OCI-LY1 (cell line): ENCODE measurements at regions not wholly inside any gene's neighbourhood (a gene's known extent, or its start where the extent isn't known, plus 50 kb on each side); places are given as distances from the start of the nearest gene placed in this dataset.

Experiments
- H2AFZ ChIP-seq: fragments of 200-600 bp; sonication (generic), shearing (Covaris generic); 2 replicates; pipeline ENCODE4 v1.6.0; 2014; ENCODE audit warnings: antibody characterized with exemption, mild to moderate bottlenecking, low read length
- H3F3A ChIP-seq: fragments of 200-600 bp; sonication (generic), shearing (Covaris generic); 2 replicates; pipeline ENCODE4 v1.6.0; 2014; ENCODE audit warnings: mild to moderate bottlenecking, antibody characterized with exemption, low read length, moderate library complexity; ENCODE audit not compliant: insufficient read depth
- H3K27ac ChIP-seq: fragments of 200-600 bp; sonication (generic); 2 replicates; pipeline ENCODE4 v1.5.1; 2014; ENCODE audit warnings: low read length, mixed run types, mild to moderate bottlenecking, low read depth; ENCODE audit not compliant: poor library complexity, severe bottlenecking
- H3K27me3 ChIP-seq: fragments of 200-600 bp; sonication (generic); 2 replicates; pipeline ENCODE4 v1.6.0; 2014; ENCODE audit warnings: antibody characterized with exemption, mild to moderate bottlenecking, low read length, moderate library complexity; ENCODE audit not compliant: insufficient read depth
- H3K36me3 ChIP-seq: fragments of 200-600 bp; sonication (generic); 2 replicates; pipeline ENCODE4 v1.6.1; 2014; ENCODE audit warnings: mild to moderate bottlenecking, antibody characterized with exemption, low read length, moderate library complexity, mixed read lengths; ENCODE audit not compliant: insufficient read depth
- H3K4me1 ChIP-seq: fragments of 200-600 bp; sonication (generic); 2 replicates; pipeline ENCODE4 v1.5.1; 2014; ENCODE audit warnings: mild to moderate bottlenecking, low read length, moderate library complexity; ENCODE audit not compliant: insufficient read depth, severe bottlenecking
- H3K4me2 ChIP-seq: fragments of 200-600 bp; sonication (generic), shearing (Covaris generic); 2 replicates; pipeline ENCODE4 v1.6.1; 2014; ENCODE audit warnings: low read length
- H3K4me3 ChIP-seq: fragments of 200-600 bp; sonication (generic); 2 replicates; pipeline ENCODE4 v1.5.1; 2014; ENCODE audit warnings: low read length, low read depth, mild to moderate bottlenecking, mixed read lengths; ENCODE audit not compliant: poor library complexity, severe bottlenecking
- H3K79me2 ChIP-seq: fragments of 200-600 bp; shearing (Covaris generic); 2 replicates; pipeline ENCODE4 v1.6.1; 2016; ENCODE audit warnings: mixed run types, low read length, mixed read lengths; ENCODE audit not compliant: insufficient read depth
- H3K9ac ChIP-seq: fragments of 200-600 bp; sonication (generic), shearing (Covaris generic); 2 replicates; pipeline ENCODE4 v1.6.1; 2014; ENCODE audit warnings: mild to moderate bottlenecking, low read length, mixed read lengths
- H3K9me2 ChIP-seq: fragments of 200-600 bp; sonication (generic), shearing (Covaris generic); 2 replicates; pipeline ENCODE4 v1.6.1; 2014; ENCODE audit warnings: low read depth, mild to moderate bottlenecking, low read length, mixed read lengths
- H3K9me3 ChIP-seq: fragments of 200-600 bp; shearing (Covaris generic); 2 replicates; pipeline ENCODE4 v1.6.1; 2014; ENCODE audit warnings: low read length, mixed read lengths
- H4K20me1 ChIP-seq: fragments of 200-600 bp; sonication (generic), shearing (Covaris generic); 2 replicates; pipeline ENCODE4 v1.6.0; 2016; ENCODE audit warnings: mild to moderate bottlenecking, low read length; ENCODE audit not compliant: insufficient read depth
- EZH2 ChIP-seq: fragments of 200-600 bp; sonication (generic), shearing (Covaris generic); IDR thresholded peaks from 2 replicates; pipeline ENCODE4 v1.8.0; 2017; ENCODE audit warnings: borderline replicate concordance, mixed run types, mild to moderate bottlenecking, antibody characterized with exemption, low read length, moderate library complexity, mixed read lengths
- TF ChIP-seq, protein P1 (sequence below): fragments of 200-600 bp; sonication (generic), shearing (Covaris generic); IDR thresholded peaks from 2 replicates; pipeline ENCODE4 v1.5.1; 2017; ENCODE audit warnings: mild to moderate bottlenecking, antibody characterized with exemption, low read length, moderate library complexity, mixed read lengths

DNA sequence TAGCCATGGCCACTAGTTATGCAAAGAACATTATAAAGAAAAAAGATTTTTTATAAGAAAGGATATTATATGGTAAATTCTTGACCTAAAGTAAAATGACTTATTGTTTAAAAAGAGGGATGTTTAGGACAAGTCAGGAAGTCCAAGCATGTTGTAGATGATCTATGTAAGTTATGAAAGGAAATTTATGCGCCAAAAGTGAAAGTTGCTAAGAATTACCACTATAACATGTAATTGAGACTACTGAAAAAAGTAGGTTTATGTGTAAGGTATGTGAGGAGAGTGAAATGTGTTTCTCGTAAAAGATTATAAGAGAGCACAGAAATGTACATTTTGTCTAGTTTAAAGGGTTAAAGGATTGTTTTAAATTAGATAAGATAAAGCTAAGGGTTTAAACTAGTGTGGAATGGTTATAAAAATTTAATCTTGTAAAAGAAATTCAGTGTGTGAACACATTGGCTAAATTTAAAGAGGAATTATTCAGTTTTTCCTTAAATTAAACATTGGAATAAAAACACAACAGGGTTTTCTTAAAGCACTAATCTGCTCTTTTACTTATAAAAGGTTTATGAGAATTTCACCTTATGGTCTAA lies 1100.4 kb upstream of the EDIL3 start:
- TF ChIP-seq, protein P1, sequence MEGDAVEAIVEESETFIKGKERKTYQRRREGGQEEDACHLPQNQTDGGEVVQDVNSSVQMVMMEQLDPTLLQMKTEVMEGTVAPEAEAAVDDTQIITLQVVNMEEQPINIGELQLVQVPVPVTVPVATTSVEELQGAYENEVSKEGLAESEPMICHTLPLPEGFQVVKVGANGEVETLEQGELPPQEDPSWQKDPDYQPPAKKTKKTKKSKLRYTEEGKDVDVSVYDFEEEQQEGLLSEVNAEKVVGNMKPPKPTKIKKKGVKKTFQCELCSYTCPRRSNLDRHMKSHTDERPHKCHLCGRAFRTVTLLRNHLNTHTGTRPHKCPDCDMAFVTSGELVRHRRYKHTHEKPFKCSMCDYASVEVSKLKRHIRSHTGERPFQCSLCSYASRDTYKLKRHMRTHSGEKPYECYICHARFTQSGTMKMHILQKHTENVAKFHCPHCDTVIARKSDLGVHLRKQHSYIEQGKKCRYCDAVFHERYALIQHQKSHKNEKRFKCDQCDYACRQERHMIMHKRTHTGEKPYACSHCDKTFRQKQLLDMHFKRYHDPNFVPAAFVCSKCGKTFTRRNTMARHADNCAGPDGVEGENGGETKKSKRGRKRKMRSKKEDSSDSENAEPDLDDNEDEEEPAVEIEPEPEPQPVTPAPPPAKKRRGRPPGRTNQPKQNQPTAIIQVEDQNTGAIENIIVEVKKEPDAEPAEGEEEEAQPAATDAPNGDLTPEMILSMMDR = no peak
- no peak for TF ChIP-seq EZH2
- no peak overlapping the region for H3K4me2 ChIP-seq

DNA sequence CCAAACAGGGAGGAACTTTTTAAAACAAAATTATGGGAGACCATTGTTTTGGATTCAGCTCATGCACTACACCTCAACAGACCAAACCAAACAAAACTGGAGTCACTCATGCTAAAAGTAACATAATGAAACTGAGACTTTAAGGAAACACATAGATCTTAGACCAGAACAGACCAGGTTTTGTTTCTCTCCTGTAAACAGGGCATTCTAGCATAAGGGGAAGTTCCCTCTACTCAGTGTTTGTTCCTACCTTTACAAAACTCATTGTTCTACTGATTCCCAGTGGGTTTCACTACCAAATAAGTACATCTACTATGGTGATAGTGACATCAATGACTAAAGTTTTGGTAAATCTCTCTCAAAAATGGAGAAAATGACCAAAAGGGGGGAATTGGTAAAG lies 1103.6 kb upstream of the EDIL3 start:
- no peaks in the 10 kb centered on the region for H3K9me3 ChIP-seq
- H3K9me2 ChIP-seq = no peaks in the 10 kb centered on the region
- H3K27ac ChIP-seq = no peak overlapping the region
- H3K27me3 ChIP-seq = no peaks in the 10 kb centered on the region
- TF ChIP-seq EZH2 = no peak
- TF ChIP-seq, protein P1 = no peak
- no peaks in the 10 kb centered on the region for H3K36me3 ChIP-seq
- H2AFZ ChIP-seq = no peak overlapping the region
- no peak overlapping the region for H3K9ac ChIP-seq
- no peaks in the 10 kb centered on the region for H4K20me1 ChIP-seq
- H3K79me2 ChIP-seq = no peaks in the 10 kb centered on the region
- H3K4me1 ChIP-seq = no peaks in the 10 kb centered on the region
- no peak overlapping the region for H3K4me3 ChIP-seq
- no peak overlapping the region for H3K4me2 ChIP-seq
- no peaks in the 10 kb centered on the region for H3F3A ChIP-seq

More for the DNA sequence above, 1100.4 kb upstream of the EDIL3 start:
- Histone ChIP-seq H2AFZ (no peak overlapping the region), H3K27ac (no peak overlapping the region), H3F3A (no peaks in the 10 kb centered on the region), H3K36me3 (no peaks in the 10 kb centered on the region), H3K4me3 (no peak overlapping the region), H3K79me2 (no peaks in the 10 kb centered on the region), H3K9me3 (no peaks in the 10 kb centered on the region), H4K20me1 (no peaks in the 10 kb centered on the region), H3K27me3 (no peaks in the 10 kb centered on the region), H3K9me2 (no peaks in the 10 kb centered on the region), H3K9ac (no peak overlapping the region), H3K4me1 (no peaks in the 10 kb centered on the region)

GRCh38 chr5:85500869-85501268 lies 1116.2 kb upstream of the EDIL3 start:
- no peaks in the 10 kb centered on the region for H3K79me2 ChIP-seq
- no peak overlapping the region for H3K4me3 ChIP-seq
- H3K27me3 ChIP-seq = no peaks in the 10 kb centered on the region
- no peak overlapping the region for H3K4me2 ChIP-seq
- no peaks in the 10 kb centered on the region for H3F3A ChIP-seq
- TF ChIP-seq, protein P1 = no peak
- TF ChIP-seq EZH2 = no peak
- no peaks in the 10 kb centered on the region for H3K9me2 ChIP-seq
- no peaks in the 10 kb centered on the region for H4K20me1 ChIP-seq
- H3K4me1 ChIP-seq = no peaks in the 10 kb centered on the region
- H2AFZ ChIP-seq = no peak overlapping the region
- H3K9me3 ChIP-seq = no peaks in the 10 kb centered on the region
- no peaks in the 10 kb centered on the region for H3K36me3 ChIP-seq
- no peak overlapping the region for H3K27ac ChIP-seq
- H3K9ac ChIP-seq = no peak overlapping the region
